GM18909 (cell line): ENCODE measurements at regions not wholly inside any gene's neighbourhood (a gene's known extent, or its start where the extent isn't known, plus 50 kb on each side); places are given as distances from the start of the nearest gene placed in this dataset.
"Not testable (repeated sequence)": the region's sequence is repeated elsewhere in the genome, so short reads cannot be mapped to it uniquely, and the experiment has no call there.

ENCODE experiments used
- ATAC-seq: cut with Tn5 transposase; IDR thresholded peaks from one replicate; pipeline ENCODE4 v1.9.1; 2021; ENCODE audit warnings: mild to moderate bottlenecking; ENCODE audit not compliant: unreplicated experiment, poor library complexity

DNA sequence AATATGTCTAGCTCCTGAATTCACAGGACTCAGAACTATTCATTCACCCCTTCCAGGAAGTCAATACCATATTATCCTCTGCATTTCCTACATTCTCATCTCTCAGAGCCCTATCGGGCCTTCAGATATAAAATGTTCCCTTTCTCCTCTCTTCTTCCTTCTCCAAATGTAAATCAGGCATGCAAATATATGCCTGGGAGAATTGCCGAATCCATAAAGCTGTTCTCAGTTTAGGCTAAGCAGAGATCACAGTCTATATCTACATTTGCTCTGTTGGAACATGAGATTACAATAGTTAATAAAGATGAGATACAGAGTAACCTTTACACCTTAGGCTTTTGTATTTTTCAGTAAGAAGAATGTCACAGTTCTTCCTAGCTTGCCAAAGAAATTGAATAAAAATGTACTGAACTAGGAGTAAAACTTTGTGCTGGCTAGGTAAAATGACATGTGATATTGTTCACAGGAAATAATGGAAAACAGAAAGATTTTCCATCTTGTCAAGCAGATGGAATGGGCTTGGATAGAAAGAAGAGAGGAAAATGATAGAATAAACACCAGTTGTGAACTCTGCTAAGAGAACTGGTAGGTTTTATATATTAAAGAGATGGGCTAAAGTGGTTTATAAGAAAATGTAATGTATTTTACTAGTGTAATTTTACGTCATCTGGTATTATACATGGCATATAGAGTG lies 161.5 kb downstream of the NRIP1 start:
- ATAC-seq, result no peak

DNA sequence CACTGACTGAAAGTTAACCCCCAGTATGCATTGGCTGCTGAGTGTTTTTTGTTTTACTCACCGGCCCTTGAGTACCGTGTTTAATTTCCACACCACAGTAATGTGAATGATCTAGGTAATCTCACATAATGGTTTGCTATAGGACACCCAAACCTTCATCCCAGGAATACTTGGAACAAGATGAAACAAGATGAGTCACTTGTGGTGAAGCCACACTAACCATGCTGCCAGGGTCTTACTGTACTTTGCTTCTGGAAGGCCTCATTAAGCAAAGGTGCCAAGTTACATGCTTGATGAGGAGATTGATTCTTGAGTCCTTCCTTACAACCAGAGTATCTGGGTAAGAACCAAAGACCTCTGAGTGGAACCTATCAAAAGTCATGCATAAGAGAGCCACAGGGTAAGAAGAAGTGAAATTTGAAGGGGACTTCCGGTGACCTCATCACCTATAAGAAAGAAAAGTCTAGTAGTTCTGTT lies 163.3 kb downstream of the NRIP1 start:
- peak; percentile 65 for ATAC-seq

DNA sequence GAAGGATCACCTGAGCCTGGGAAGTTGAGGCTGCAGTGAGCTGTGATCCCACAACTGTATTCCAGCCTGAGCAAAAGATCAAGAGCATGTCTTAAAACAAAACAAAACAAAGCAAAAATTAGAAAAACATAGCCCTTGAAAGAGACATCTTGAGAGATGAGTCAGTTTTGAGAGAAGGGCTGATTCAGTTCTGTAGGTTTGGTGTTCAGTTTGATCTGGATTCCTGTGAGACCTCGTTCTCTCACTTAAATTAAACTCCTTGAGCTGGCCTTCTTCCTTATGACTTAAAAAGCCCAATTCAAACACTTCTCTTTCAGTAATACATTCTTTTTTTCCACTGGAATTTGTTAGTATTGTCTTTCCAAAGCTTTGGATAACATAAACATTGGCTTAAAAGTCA lies 164.2 kb downstream of the NRIP1 start:
- ATAC-seq, result no peak

DNA sequence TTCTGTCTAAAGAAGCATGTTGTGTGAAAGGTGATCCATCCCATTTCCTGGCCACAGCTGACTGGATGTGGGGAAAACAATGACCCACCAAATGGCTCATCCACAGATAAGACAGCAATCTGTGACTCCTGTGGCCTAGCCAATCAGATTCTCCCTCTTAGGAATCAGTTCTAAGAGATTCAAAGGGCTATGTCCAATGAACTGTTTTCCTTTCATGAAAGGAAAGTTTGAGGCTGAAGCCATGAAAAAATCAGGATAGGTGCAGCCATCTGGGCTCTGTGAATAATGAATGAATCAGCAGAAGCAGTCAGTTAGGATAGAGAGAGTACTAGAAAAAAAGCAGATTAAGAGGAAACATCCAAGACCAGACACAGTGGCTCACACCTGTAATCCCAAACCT lies 164.7 kb downstream of the NRIP1 start:
- ATAC-seq, result no peak

DNA sequence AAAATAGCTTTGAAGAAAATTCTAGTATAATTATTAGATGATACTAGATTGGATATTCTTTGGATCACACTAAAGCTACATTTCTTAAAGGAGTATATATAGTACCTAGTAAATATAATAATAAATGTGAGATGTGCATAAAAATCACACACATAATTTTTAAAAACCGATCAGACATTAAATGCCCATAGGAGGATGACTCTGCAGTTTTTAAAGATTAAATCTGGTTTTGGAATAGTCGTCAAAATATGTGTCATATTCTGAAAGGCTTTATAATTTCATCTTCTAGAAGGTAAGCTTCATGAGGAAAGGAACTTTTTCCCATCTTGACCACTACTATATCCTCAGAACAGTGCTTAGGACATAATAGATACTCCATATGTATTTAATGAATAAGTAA lies 169.0 kb downstream of the NRIP1 start:
- ATAC-seq, result no peak

DNA sequence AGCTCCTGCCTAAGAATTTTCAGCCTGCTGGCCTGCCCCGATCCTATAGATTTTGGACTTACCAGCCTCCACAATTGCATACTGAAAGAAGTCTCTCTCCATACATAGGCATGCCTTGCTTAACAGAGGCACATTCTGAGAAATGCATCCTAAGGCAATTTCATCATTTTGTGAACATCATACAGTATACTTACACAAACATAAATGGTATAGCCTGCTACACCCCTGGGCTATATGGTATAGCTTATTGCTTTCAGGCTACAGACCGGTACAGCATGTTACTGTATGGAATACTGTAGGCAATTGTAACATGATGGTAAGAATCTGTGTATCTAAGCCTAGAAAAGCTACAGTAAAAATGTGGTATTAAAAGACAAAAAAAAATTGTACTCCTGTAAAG lies 174.7 kb downstream of the NRIP1 start:
- ATAC-seq, result no peak

DNA sequence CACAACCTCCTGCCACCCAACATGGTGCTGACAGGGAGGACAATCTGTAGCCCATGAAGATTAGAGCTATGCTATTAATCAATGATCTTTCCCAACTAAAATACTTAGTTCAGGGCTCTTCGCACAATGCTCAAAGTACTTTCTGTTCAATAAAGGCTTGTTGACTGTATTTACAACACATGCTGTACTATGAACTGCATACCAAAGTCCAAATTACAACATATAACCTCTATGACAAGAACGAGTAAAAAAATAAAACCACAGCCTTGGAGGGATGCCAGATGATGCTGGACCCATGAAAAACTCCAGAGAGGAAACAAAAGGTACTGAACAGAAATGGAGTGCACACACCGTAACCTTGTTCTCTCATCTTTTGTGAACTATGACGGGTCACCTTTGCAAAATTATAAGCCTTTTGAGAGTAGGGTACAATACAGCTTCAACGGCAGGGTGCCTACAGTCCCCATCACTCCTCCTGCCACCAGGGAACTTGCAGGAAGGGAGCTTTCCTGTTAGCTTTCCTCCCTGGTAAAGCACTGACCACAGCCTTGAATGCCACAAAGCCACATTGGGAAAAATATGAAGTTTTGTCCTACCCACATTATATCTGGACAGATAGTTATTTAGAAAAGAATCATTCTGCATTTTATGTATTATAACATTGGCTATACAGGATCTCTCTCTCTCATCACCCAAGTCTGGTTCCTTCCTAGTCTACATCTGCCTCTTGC lies 175.6 kb downstream of the NRIP1 start:
- ATAC-seq, result no peak

DNA sequence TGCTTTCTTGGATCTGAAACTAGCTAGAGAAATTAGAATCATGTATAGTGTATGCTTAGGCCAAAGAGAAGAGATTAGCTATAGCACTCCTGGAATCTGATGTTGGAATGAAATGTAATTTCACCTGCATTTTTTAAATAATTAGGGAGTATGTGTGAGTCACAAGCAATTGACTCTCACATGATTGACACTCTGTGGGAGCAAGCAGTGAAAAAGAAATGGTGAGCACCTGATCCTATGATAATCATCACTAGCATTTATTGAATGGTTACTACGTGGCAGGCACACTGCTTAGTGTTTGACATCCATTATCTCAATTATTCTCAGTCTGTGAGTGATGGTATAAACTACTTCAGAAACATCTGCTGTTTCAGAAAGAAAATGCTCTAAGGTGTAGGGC lies 176.6 kb downstream of the NRIP1 start:
- ATAC-seq, result no peak

DNA sequence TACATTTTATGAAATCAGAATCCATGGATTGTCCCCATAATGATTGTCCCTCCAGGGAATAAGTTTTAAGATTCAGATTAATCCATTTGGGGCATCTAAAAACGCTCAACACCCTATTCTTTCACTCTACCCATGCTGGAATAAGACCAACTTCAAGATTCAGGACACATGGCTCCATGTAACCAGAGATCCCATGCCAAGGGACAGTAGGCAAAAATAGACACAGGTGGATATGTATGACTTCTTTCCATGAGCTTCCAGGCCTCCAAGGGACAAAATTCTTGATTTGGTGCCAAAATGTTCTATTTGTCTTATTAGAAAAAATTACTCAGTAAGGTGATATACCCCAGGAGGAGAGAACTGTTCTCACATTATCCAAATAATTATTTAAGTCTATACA lies 178.8 kb downstream of the NRIP1 start:
- no peak for ATAC-seq

DNA sequence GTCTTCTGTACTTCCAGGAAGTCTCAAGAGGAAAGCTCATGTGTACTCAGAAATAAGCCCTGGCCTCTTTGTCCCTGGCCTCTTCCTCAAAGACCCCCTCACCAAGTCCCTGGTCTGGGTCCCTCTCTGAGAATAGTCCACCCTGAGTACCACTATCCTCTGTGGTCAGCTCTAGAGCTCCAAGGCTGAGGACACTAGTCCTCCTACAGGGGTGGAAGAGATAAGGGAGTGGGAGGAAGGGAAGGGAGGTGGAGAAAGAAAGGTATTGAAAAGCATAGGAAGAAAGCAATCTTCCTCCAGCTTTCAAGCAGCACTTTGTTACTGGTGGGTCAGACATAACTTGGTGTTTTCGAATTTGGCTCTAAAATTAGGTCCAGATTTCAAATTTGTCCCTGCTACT lies 181.4 kb downstream of the NRIP1 start:
- ATAC-seq, result no peak

DNA sequence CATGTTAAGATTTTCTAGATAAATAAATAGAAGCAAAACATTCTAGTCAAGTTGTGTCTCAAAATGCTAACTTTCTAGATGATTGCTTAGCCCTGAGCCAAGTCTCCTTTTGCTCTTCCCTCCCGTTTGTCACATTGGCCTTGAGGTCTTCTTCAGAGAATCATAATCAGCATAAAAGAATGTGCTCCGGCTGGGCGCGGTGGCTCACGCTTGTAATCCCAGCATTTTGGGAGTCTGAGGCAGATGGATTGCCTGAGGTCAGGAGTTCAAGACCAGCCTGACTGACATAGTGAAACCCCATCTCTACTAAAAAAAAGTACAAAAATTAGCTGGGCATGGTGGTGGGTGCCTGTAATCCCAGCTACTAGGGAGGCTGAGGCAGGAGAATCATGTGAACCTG lies 182.3 kb downstream of the NRIP1 start:
- ATAC-seq, result not testable (repeated sequence)

DNA sequence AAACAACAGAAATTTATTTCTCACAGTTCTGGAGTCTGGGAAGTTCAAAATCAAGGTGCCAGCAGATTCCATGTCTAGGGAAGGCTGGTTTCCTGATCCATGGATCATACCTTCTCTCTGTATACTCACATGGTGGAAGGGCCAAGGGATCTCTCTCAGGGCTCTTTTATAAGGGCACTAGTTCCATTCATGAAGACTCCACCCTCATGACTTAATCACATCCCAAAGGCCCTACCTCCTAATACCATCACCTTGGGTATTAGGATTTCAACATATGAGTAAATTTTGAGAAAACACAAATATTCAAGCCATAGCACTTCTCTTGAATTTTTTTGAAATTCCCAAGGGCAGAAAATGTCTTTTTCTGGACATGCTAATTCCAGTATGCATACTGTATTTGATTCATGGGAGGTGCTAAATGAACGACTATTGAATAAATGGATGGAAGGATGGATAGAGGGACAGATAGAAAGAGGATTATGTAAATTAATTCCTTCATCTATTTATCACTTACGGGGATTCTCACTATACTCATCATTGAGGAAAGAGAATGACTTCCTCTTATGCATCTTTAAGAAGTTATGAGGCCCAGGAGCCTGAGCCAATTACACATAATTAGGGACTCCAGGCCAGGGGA lies 182.8 kb downstream of the NRIP1 start:
- ATAC-seq, result no peak

DNA sequence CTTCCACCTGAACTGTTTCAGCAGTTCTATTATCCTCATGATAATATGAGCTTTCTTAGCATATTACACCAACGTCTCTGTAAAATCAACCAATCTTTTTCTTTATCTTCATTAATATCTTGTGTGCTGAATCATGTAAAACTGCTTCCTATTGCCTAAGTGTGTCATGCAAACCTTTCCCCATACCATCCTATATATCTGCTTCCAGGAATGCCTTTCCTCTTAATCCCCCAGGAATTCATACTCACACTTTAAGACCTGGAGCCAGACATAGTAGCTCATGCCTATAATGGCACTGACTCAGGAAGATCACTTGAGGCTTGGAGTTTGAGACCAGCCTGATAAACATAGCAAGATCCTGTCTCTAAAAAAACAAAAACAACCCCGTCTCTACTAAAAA lies 183.9 kb downstream of the NRIP1 start:
- no peak for ATAC-seq

DNA sequence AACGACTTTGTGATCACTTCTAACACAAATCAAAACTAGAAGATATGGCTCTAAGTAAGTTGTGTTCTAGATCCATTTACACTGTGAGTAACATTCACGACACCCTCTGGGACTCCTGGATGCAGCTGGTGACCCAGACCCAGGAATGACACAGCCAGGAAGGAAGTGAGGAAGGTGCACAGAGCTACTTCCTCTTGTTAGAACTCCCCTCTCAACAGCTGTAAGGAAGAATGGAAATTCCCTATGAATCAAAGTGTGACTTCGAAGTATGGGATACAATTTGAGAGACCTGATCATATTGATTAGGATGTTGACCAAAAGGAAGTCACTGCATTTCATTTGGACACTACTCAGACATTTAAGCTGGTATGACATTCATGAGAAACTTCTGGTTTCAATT lies 185.3 kb downstream of the NRIP1 start:
- ATAC-seq, result no peak

DNA sequence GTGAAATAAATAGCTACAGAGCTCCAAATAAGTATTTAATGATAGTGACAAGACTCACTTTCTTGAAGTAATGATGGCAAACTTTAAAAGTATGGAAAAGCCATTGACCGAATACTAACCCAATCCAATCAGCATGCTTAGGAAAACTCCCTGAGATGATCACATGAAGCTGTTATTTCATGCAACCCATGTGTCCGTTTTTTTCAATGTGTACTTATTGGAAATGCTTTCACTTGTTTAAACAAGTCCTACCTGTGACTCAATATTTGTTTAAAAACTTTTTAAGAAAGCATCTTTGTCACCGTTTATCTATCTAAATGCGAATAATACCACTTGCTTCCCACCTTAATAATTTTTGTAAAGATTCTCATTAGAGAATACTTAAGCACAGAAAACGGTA lies 185.8 kb downstream of the NRIP1 start:
- ATAC-seq, result no peak

DNA sequence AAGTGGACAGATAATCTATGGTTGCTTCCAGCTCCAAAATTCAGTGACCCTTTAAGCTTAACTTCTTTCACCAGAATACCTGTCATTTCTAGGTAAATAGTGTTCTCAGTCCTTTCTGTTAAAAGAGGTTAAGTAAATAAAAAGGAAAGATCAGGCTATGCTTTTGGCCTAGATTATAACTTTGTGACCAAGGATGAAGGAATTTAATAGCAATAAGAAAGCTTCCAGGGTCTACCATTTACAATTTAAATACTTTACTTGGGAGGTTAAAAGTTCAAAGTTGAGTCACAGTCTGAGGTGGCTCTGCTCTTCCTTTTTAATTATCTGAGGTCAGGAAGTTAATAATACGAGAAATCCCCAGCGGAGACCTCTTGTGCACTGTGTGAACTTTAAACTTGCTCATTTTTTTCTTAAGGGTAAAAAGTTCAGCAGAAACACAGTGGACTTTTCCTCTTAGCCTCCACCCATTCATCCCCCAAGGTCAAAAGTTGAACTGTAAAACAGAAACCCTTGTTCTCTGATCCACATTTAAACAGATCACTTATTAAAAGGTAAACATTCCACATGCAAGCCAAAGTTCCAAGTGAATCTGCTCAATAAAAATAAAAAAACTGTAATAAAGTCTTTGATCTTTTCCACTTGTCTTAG lies 187.1 kb downstream of the NRIP1 start:
- peak; percentile 61 for ATAC-seq

DNA sequence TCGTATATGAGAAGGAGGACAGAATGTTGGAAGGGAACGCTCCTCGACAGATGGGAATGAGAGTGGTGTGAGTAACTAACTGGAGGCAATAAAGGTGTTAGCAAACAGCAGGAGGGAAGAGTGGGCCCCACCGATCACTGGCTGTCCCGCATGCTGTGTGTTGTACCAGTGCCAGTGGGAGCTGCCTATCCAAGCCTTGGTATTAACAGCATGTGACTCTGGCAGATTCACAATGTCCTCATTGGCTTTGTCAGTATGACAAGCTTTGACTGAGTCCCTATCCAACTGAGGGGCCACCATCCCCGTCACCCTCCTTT lies 188.3 kb downstream of the NRIP1 start:
- ATAC-seq, result no peak

DNA sequence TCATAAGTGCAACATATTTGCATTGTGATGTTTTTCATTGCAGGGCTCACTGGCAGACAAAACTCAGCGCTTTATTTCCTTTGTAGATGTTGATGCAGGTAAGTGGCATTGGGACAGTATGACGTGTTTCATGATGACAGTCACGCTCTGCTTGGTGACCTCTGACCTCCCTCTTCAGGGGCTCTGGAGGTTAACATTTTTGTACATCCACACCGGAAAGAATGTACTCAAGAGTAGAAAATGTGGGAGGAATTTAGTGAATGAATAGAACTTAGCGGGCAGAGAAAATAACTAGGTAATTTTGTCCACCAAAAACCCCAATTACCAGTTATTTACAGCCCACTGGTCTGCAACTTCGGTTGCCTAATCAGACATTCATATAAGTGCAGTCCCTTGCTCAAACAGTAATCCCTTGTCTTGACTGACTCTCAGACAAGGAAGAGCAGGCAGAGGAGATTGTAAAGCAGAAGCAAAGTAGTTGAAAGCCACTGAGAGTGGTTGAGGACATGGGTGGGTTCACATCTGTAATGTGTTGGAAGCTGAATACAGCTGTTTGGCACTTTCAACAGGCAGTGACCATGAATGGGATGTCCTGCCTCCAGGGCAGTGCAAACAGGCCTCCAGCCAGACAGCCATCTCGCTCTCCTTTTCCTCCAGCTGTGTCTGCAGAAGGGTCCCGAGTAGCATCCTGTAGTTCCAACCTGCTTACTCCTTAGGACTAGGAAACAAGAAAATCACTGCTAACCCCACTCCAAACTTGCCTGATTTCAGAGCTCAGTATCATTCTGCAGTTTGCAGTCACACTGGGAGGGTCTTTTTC lies 188.9 kb downstream of the NRIP1 start:
- peak; percentile 73 for ATAC-seq

DNA sequence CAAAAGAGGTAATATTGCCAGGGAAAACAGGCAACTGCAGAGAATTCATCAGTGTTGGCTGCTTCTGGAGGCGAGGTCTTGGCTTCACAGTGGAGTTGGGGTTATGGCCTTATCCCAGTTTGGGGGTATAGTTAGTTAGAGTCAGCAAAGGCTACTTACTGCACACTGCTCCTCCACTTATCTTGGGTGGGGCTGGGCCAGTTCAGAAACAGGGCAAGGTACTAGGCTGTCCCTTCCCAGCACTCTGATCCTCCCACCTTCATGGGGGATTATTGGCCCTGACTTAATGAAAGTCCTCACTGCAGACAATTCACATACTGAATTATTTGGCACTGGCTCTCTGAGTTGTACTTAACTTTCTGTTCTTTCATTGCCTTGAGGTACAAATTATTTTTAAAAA lies 189.6 kb downstream of the NRIP1 start:
- no peak for ATAC-seq

DNA sequence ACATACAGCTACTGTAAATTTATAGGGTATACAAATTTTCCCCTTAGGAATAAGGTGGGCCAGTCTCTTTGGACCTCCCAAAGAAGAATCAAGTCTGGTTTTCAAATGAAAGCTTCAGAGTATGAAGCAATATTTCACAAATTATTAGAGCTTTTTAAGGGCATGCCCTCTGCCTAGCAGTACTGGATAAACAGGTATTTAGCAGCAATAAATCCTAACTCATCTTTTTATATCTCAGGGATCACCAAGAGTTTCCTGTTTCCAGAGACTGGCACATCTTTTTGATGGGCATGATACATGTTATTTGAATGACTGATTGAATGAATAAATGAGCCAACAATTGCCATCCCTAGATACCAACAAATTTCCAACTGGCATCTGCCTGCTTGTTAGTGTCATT lies 190.4 kb downstream of the NRIP1 start:
- ATAC-seq, result no peak
